ENCODE measurements at regions not wholly inside any gene's neighbourhood (a gene's known extent, or its start where the extent isn't known, plus 50 kb on each side); places are given as distances from the start of the nearest gene placed in this dataset.

DNA sequence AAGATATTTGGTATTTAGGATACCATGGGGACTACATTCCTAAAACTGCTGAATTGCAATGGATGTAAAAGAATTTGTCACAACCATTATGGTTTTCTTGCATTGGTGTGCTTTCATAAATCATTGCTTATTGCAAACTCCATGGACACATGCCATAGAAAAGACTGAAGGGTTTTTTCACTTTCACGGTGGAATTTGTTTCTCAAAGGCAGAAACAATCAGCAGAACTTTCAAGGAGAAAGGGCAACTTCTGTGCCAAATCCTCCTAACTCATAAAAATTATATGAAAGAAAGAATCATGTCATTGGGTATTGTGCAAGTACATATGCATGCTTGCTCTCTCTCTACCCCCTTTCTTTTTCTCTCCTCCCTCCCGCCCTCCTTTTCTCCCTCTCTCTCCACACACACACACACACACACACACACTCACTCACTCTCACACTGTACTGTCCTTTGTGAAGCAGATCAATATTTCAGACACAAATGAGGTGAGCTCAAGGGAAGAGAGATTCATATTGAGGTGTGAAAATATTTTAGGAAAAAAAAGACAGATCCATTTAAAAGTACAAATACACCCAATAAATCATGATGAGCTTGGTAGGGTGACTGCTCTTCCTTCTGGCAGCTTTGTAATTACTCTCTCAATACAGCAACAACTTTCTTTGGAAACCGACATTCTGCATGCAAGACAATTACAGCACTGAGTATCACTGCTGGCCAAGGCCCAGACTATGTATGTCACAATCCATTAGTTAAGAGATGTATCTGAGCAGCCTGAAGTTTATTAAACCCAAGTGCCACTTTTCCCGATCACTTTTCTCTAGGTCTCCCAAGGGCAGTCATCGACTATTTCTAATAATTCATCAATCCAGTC is 492.6 kb downstream of the TUSC7 start:
- H3K4me3 ChIP-seq (ENCODE audit: low read depth, low read length), result no peak overlapping the region
- in situ Hi-C loops (cut with HindIII; ENCODE audit: low sequenced_read_pairs), result no loop called here
- TF ChIP-seq, protein P1, sequence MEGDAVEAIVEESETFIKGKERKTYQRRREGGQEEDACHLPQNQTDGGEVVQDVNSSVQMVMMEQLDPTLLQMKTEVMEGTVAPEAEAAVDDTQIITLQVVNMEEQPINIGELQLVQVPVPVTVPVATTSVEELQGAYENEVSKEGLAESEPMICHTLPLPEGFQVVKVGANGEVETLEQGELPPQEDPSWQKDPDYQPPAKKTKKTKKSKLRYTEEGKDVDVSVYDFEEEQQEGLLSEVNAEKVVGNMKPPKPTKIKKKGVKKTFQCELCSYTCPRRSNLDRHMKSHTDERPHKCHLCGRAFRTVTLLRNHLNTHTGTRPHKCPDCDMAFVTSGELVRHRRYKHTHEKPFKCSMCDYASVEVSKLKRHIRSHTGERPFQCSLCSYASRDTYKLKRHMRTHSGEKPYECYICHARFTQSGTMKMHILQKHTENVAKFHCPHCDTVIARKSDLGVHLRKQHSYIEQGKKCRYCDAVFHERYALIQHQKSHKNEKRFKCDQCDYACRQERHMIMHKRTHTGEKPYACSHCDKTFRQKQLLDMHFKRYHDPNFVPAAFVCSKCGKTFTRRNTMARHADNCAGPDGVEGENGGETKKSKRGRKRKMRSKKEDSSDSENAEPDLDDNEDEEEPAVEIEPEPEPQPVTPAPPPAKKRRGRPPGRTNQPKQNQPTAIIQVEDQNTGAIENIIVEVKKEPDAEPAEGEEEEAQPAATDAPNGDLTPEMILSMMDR (IDR thresholded peaks at IDR 0.05; ENCODE audit: low read depth, low read length), result no peak
- DNase-seq (ENCODE audit: low read depth, low spot score), result no peak

DNA sequence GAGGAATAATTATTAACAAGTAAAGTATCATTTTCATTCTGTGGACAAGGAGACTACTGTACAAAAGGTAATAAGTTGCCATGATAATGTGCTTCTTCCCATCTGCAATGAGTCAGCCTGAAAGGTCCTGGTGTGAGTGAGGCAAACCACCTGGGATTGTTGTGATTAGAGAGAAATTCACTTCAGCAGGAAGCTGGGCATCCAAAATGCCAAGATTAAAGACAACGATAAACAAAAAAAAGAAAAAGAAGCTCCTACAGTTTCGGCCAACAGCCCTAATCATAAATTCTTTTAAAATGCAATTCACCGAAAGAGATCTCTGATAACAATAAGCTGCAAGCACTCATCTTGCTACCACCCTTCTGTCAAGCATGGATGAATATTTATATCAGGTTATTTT is 507.8 kb downstream of the TUSC7 start:
- TF ChIP-seq, protein P1 (IDR thresholded peaks at IDR 0.05; ENCODE audit: low read depth, low read length), result no peak
- in situ Hi-C loops (cut with HindIII; ENCODE audit: low sequenced_read_pairs), result no loop called here
- H3K4me3 ChIP-seq (ENCODE audit: low read depth, low read length), result no peak overlapping the region
- DNase-seq (ENCODE audit: low read depth, low spot score), result no peak

DNA sequence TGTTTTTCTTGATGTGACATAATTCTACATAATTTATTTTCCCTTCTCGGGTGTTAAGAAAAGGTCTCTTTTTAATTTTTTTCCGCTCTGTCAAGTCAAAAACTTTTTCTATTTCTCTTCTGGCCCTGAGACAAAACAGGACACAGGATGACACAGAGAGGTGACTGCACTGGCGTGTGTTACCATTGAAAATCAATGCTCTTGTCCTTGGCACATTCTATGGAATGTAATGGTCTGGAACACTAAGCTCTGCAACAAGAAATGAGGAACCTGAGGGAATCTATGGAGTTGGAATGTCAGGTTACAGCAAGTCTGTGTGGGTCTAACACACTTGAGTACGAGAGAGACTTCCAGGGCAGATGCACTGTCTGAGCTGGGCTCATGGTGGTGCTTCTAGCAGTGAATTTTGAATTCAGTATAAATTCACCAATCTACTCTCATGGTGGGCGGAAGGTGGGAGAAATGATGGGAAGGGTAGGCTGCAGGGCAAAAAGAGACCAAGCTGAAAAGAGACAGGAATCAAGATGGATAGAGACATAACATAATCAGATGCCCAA is 508.3 kb downstream of the TUSC7 start:
- H3K4me3 ChIP-seq (ENCODE audit: low read depth, low read length), result no peak overlapping the region
- TF ChIP-seq, protein P1 (IDR thresholded peaks at IDR 0.05; ENCODE audit: low read depth, low read length), result no peak
- no peak for DNase-seq (ENCODE audit: low read depth, low spot score)
- in situ Hi-C loops (cut with HindIII; ENCODE audit: low sequenced_read_pairs), result no loop called here

GRCh38 chr3:117218641-117219048 is 509.1 kb downstream of the TUSC7 start:
- in situ Hi-C loops (cut with HindIII; ENCODE audit: low sequenced_read_pairs), result no loop called here
- TF ChIP-seq, protein P1 (IDR thresholded peaks at IDR 0.05; ENCODE audit: low read depth, low read length), result no peak
- no peak overlapping the region for H3K4me3 ChIP-seq (ENCODE audit: low read depth, low read length)
- DNase-seq (ENCODE audit: low read depth, low spot score), result no peak

DNA sequence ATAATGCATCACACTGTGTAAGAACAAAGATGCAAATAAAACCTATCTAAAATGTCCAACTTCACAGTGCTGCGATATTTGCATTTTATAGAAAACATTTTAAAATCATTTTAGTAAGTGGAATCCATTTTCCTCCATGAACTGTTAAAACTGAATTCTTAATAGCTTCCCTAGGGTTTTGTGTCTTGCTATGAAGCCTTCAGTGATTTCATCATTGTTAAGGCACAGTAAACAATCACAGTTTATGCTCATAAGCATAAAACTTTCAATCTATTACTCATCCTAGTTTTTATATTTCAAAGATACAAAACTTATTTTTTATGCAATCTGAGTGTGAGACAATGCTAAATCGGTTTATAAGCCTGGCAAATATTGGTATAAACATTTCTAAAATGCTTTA is 509.7 kb downstream of the TUSC7 start:
- in situ Hi-C loops (cut with HindIII; ENCODE audit: low sequenced_read_pairs), result no loop called here
- TF ChIP-seq, protein P1 (IDR thresholded peaks at IDR 0.05; ENCODE audit: low read depth, low read length), result no peak

DNA sequence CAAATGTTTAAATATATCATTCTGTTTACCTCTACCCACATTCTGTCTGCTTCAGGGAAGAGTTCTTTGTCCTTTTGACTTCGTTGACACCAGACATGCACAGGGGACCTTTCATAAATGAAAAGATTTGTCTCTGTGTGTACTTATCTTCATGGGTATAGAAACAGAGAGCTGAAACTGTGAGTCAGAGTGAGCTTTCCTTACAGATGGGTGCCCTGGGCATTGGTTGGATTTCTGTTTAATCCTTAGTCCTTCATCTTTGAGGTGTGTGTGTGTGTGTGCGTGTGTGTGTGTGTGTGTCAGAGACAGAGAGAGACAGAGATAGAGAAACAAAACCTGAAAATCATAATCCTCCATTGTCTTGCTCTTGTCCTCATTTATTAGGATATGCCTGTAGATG is 517.4 kb downstream of the TUSC7 start:
- TF ChIP-seq, protein P1 (IDR thresholded peaks at IDR 0.05; ENCODE audit: low read depth, low read length), result no peak
- in situ Hi-C loops (cut with HindIII; ENCODE audit: low sequenced_read_pairs), result no loop called here
- DNase-seq (ENCODE audit: low read depth, low spot score), result no peak
- no peak overlapping the region for H3K4me3 ChIP-seq (ENCODE audit: low read depth, low read length)

More for the DNA sequence above, 509.7 kb downstream of the TUSC7 start:
- no peak for DNase-seq (ENCODE audit: low read depth, low spot score)
- H3K4me3 ChIP-seq (ENCODE audit: low read depth, low read length), result no peak overlapping the region

Data from astrocyte of the spinal cord (primary cell).